ENCODE measurements at regions not wholly inside any gene's neighbourhood (a gene's known extent, or its start where the extent isn't known, plus 50 kb on each side); places are given as distances from the start of the nearest gene placed in this dataset.

DNA sequence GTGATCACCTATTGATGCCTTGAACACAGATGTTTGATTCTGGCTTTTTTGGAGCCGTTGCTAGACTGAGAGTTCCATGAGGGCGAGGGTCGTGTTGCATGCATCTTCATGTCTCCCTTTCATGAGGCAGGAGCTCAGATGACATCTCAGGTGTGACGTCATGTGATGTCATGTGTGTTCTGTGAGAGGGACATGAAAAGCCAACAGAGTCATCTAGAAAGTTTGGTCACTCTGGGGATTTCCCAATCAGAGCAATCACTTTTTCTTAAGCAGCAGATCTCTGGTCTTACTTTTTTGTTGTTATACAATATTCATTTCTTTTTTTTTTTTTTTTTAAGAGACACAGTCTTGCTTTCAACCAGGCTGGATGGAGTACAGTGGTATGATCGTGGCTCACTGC is 411.8 kb downstream of the PREX1 start:
- ChIA-PET CTCF (no interaction called here), POLR2A (no interaction called here)
- H3K4me1 Mint-ChIP-seq (ENCODE audit: low read depth) = no peaks in the 10 kb centered on the region
- intact Hi-C loops (cut with micrococcal nuclease) = no loop called here
- no peaks in the 10 kb centered on the region for H3K9me3 Mint-ChIP-seq
- no peaks in the 10 kb centered on the region for H3K36me3 Mint-ChIP-seq (ENCODE audit: low read depth)
- H3K4me3 Mint-ChIP-seq = no peak overlapping the region
- H3K27ac Mint-ChIP-seq = no peak overlapping the region
- peak; percentile 18 for DNase-seq
- TF ChIP-seq, protein P1, sequence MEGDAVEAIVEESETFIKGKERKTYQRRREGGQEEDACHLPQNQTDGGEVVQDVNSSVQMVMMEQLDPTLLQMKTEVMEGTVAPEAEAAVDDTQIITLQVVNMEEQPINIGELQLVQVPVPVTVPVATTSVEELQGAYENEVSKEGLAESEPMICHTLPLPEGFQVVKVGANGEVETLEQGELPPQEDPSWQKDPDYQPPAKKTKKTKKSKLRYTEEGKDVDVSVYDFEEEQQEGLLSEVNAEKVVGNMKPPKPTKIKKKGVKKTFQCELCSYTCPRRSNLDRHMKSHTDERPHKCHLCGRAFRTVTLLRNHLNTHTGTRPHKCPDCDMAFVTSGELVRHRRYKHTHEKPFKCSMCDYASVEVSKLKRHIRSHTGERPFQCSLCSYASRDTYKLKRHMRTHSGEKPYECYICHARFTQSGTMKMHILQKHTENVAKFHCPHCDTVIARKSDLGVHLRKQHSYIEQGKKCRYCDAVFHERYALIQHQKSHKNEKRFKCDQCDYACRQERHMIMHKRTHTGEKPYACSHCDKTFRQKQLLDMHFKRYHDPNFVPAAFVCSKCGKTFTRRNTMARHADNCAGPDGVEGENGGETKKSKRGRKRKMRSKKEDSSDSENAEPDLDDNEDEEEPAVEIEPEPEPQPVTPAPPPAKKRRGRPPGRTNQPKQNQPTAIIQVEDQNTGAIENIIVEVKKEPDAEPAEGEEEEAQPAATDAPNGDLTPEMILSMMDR (IDR thresholded peaks at IDR 0.05) = no peak
- H3K27me3 Mint-ChIP-seq = peaks cover 6% of the 10 kb centered on the region
- ATAC-seq = no peak

DNA sequence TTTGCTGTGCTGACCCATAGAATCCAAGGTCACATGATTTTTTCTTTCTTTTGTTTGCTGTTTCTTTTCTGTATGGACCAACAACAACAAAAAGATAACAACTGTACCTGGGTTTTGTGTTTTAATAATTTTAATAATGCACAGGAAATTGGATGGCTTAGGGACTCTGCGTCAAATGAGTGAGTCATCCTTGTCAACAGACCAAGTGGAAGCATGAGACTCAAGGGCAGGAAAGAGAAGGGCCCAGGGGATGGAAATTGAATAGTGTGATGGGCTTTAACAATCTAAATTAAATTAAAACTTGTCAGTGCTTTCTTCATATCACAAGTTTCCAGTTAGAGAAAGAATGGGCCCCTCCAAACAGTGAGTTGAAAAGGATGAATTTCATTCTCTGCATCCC is 413.0 kb downstream of the PREX1 start:
- H3K4me1 Mint-ChIP-seq (ENCODE audit: low read depth) = no peaks in the 10 kb centered on the region
- H3K27ac Mint-ChIP-seq = no peak overlapping the region
- no peaks in the 10 kb centered on the region for H3K36me3 Mint-ChIP-seq (ENCODE audit: low read depth)
- peaks cover 2% of the 10 kb centered on the region for H3K27me3 Mint-ChIP-seq
- ATAC-seq (no peak), DNase-seq (no peak)
- POLR2A ChIA-PET = no interaction called here
- no peaks in the 10 kb centered on the region for H3K9me3 Mint-ChIP-seq
- CTCF ChIA-PET = no interaction called here
- no peak overlapping the region for H3K4me3 Mint-ChIP-seq
- intact Hi-C loops (cut with micrococcal nuclease) = no loop called here
- TF ChIP-seq, protein P1 (IDR thresholded peaks at IDR 0.05) = no peak

DNA sequence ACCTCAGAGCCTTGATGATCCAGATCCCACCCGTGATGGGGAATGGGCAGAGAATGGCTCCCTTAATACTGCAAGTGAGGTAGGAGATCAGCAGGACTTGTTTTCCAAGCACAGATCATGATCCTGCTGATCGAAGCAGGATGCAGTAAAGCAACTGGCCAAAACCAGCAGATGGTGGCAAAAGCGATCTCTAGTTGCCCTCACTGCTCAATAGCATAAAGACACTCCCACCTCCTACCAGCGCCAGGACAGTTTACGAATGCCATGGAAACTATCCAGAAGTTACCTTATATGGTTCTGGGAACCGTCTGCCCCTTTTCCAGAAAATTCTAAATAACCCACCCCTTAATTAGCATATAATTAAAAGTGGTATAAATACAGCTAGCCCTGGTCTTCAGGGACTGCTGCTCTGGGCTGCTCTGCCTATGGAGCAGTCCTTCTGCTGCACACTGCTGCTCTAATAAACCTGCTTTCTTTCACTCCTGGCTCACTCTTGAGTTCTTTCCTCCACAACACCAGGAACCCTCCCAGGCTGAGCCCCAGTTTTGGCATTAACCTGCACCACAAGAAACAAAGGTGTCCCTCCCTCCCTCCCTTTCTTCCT is 415.8 kb downstream of the PREX1 start:
- Mint-ChIP-seq H3K4me1 (ENCODE audit: low read depth) (no peaks in the 10 kb centered on the region), H3K4me3 (no peak overlapping the region), H3K36me3 (ENCODE audit: low read depth) (no peaks in the 10 kb centered on the region), H3K27ac (no peak overlapping the region), H3K9me3 (no peaks in the 10 kb centered on the region), H3K27me3 (peaks cover 9% of the 10 kb centered on the region)
- TF ChIP-seq, protein P1 (IDR thresholded peaks at IDR 0.05) = no peak
- intact Hi-C loops (cut with micrococcal nuclease) = no loop called here
- ATAC-seq (no peak), DNase-seq (no peak)
- POLR2A ChIA-PET = no interaction called here
- CTCF ChIA-PET = no interaction called here

DNA sequence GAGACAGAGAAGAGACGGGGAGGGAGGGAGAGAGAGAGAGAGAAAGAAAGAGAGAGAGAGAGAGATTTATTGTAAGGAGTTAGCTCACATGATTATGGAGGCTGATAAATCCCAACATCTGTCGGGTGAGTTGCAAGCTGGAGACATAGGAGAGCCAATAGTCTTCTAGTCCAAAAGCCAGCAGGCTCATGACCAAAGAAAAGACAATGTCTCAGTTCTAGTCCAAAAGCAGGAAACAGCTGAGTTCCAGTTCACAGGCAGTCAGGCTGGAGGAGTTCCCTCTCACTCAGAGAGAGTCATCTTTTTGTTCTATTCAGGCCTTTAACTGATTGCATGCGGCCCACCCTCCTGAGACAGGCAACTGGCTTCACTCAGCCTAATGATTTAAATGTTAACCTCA is 416.6 kb downstream of the PREX1 start:
- H3K27ac Mint-ChIP-seq = no peak overlapping the region
- DNase-seq (no peak), ATAC-seq (no peak)
- peaks cover 9% of the 10 kb centered on the region for H3K27me3 Mint-ChIP-seq
- POLR2A ChIA-PET = interaction anchor here (1.0 kb wide), 1 partner anchor 10 kb away, joined by 3 read pairs; no protein-coding TSS in a partner anchor
- peaks cover 1% of the 10 kb centered on the region for H3K4me1 Mint-ChIP-seq (ENCODE audit: low read depth)
- no peaks in the 10 kb centered on the region for H3K36me3 Mint-ChIP-seq (ENCODE audit: low read depth)
- CTCF ChIA-PET = no interaction called here
- H3K4me3 Mint-ChIP-seq = no peak overlapping the region
- no peaks in the 10 kb centered on the region for H3K9me3 Mint-ChIP-seq
- TF ChIP-seq, protein P1 (IDR thresholded peaks at IDR 0.05) = no peak
- intact Hi-C loops (cut with micrococcal nuclease) = no loop called here

DNA sequence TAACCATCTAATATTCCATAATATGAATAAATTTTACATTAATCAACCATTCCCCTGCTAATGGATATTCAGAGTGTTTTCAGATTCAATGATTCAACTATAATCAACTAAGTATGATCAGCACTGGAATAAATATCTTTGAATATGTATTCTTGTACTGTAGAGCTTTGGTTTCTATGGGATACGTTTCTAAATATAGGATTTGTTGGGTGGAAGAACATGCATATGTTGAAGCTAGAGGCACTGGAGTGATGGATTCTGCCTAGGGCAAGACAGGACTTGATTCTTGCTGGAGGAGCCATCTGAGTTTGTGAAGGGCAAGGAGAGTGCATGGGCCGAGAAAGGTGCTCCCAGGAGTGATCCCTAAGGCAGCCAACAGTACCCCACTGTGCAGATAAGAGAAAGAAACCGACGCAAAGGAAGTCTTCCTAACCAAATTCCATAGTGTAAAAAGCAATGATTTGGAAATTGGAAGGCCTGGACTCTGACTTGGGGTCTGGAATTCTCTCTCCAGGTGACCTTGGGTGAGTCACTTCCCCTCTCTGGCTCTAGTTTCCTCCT is 418.7 kb downstream of the PREX1 start:
- CTCF ChIA-PET = no interaction called here
- intact Hi-C loops (cut with micrococcal nuclease) = no loop called here
- TF ChIP-seq, protein P1 (IDR thresholded peaks at IDR 0.05) = no peak
- H3K27me3 Mint-ChIP-seq = peaks cover 7% of the 10 kb centered on the region
- ATAC-seq (no peak), DNase-seq (no peak)
- no peaks in the 10 kb centered on the region for H3K36me3 Mint-ChIP-seq (ENCODE audit: low read depth)
- no peak overlapping the region for H3K4me3 Mint-ChIP-seq
- no peak overlapping the region for H3K27ac Mint-ChIP-seq
- no peaks in the 10 kb centered on the region for H3K9me3 Mint-ChIP-seq
- peaks cover 3% of the 10 kb centered on the region for H3K4me1 Mint-ChIP-seq (ENCODE audit: low read depth)
- POLR2A ChIA-PET = interaction anchor here (1.5 kb wide), 1 partner anchor 10 kb away, joined by 3 read pairs; no protein-coding TSS in a partner anchor
